Activated CD4-positive, alpha-beta T cell treated with anti-CD3 and anti-CD28 coated beads, Interleukin-2, amount 10 ng/mL, durations not matched to agents 7 days and 5 days (primary cell): ENCODE measurements at regions not wholly inside any gene's neighbourhood (a gene's known extent, or its start where the extent isn't known, plus 50 kb on each side); places are given as distances from the start of the nearest gene placed in this dataset.
"Not testable (repeated sequence)": the region's sequence is repeated elsewhere in the genome, so short reads cannot be mapped to it uniquely, and the experiment has no call there.

ENCODE experiments used
- CTCF ChIA-PET: fragments of 350-600 bp; sonication (Branson Sonifier 250); formaldehyde crosslinking; loops from one replicate; lab custom pipeline; 2021; ENCODE audit warnings: antibody characterized with exemption; lab: Charles Lee
- POLR2A ChIA-PET: fragments of 350-600 bp; sonication (Branson Sonifier 250); formaldehyde crosslinking; loops from one replicate; lab custom pipeline; 2021; ENCODE audit warnings: antibody characterized with exemption; lab: Charles Lee
- DNase-seq: peaks from one replicate; pipeline ENCODE4 v3.0.0-alpha.2; 2020
- H3K27ac Mint-ChIP-seq: one replicate; pipeline ENCODE4 v1.8.0; 2021; ENCODE audit warnings: mild to moderate bottlenecking, moderate library complexity, mixed read lengths
- H3K27me3 Mint-ChIP-seq: one replicate; pipeline ENCODE4 v1.8.0; 2021; ENCODE audit warnings: mixed read lengths
- H3K36me3 Mint-ChIP-seq: one replicate; pipeline ENCODE4 v1.8.0; 2021; ENCODE audit warnings: low read depth, mixed read lengths
- H3K4me1 Mint-ChIP-seq: one replicate; pipeline ENCODE4 v1.8.0; 2021; ENCODE audit warnings: mixed read lengths
- H3K4me3 Mint-ChIP-seq: one replicate; pipeline ENCODE4 v1.8.0; 2021; ENCODE audit warnings: mild to moderate bottlenecking, moderate library complexity, mixed read lengths
- H3K9me3 Mint-ChIP-seq: one replicate; pipeline ENCODE4 v1.8.0; 2021; ENCODE audit warnings: mixed read lengths

DNA sequence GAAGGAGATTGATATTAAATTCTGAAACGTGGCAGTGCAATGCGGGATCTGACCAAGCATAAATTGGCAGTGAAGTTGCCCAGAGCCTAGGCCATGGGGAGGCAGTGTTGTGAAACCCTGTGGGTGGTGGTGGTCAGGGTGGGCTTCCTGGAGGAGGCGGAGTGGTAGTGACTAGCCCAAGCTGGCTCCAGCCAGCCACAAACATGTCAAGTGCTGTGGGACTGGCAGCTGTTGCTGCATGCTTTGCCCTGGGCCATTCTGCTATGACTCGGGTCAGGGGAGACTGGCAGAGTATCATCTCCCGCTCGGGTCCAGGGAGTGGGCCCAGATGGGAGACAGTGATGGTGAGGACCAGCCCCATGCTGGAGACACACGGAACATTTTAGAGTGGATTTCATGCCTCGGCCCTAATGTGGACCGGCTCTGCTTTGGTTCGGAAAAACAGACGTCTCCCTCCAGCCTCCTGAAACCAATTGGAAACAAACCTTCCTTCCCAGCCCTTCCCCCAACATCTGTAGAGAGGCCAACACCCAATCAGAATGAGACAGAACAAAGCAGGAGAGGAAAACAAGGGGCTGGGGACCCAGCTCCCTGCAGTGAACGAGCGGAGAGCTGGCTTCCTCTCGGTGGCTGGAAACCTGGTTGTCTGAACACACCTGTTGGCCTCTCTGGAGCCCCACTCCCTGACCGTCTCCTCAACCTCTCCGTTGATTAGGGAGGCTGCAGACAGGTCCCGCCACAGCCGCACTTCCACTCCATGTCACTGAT lies 58.2 kb downstream of the TMEM270 start:
- Mint-ChIP-seq H3K4me3 (no peak overlapping the region), H3K36me3 (no peaks in the 10 kb centered on the region), H3K27ac (no peak overlapping the region), H3K27me3 (peaks cover 2% of the 10 kb centered on the region), H3K4me1 (no peaks in the 10 kb centered on the region), H3K9me3 (no peaks in the 10 kb centered on the region)
- ChIA-PET POLR2A (no interaction called here), CTCF (no interaction called here)
- no peak for DNase-seq

- no peak overlapping the region for H3K27ac Mint-ChIP-seq
- ChIA-PET CTCF (no interaction called here), POLR2A (no interaction called here)
- no peaks in the 10 kb centered on the region for H3K36me3 Mint-ChIP-seq
- H3K27me3 Mint-ChIP-seq: peaks cover 7% of the 10 kb centered on the region
- H3K4me1 Mint-ChIP-seq: no peaks in the 10 kb centered on the region
- H3K4me3 Mint-ChIP-seq: no peak overlapping the region
- H3K9me3 Mint-ChIP-seq: no peaks in the 10 kb centered on the region
- no peak for DNase-seq
Measured at GRCh38 chr7:73919694-73920375, 58.9 kb downstream of the TMEM270 start.

DNA sequence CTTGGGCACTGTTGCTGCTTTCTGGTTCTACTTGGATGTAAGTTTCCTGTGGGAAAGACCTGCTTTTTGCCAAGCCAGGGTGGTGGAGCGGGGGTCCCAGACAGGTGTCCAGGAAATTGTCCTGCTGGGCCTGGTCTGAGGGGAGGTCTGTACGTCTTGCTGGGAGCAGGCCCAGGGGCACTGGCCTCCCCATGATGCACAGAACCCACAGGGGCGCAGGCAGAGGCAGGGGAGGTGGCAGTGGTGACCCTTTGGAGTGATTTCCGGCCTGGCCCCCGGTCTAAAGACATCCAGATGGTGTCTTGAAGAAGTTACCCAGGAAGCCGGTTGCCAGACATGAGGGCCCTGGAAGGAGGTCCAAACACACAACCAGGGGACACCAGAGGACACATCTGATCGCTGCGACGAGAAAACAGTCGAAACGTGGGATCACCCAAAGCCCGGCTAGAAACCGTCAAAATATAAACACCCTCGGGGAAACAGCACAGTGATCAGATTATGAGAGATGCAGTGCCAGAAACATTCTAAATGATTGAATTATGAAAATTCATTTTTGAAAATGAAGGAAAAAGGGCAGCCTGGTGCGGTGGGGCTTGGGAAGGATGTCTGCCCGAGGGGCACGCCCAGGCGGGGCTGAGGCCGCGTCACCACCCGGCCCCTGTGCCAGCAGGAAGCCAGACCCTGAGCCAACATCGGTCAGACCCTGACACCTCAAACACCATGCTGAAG lies 59.6 kb downstream of the TMEM270 start:
- CTCF ChIA-PET: no interaction called here
- H3K4me1 Mint-ChIP-seq: no peaks in the 10 kb centered on the region
- H3K27me3 Mint-ChIP-seq: peaks cover 5% of the 10 kb centered on the region
- no peaks in the 10 kb centered on the region for H3K36me3 Mint-ChIP-seq
- POLR2A ChIA-PET: no interaction called here
- no peak overlapping the region for H3K27ac Mint-ChIP-seq
- H3K9me3 Mint-ChIP-seq: no peaks in the 10 kb centered on the region
- H3K4me3 Mint-ChIP-seq: no peak overlapping the region
- no peak for DNase-seq

DNA sequence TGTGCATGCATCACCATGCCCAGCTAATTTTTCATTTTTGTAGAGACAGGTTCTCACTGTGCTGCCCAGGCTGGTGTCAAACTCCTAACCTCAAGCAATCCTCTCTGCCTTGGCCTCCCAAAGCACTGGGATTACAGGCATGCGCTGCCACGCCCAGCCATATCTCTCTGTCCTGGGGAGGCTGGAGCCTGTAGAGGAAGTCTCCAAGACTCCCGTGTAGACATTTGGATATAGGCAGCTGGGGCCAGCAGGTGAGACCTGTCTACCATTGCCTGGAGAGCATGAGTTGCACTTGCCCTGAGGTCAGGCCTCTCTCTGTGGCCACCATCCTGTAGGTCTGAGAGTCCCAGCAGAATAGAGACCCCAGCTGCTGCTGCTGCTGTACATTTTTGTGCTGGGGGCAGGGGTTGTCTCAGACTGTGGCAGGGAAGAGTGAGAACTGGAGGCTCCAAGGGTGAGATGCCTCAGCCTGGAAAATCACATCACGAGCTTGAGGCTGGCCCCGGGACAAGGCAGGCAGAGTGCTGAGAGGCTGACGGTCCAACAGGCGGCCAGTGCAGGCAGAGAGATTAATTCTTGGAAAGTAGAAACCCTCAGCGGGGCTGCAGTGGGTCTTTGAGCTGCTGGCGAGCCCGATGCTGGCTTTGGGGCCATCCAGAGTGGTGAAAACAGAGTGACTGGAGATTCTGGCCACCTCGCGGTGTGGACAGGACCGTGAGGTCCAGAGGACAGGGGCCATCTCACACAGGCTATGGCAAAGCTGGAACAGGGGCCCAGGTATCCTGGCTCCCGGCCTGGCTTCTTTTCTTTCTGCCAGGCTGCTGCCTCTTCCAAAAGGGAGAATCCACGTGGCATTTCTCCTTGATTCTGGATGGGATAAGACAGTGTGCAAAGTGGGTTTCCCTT lies 60.9 kb downstream of the TMEM270 start:
- ChIA-PET CTCF (interaction anchor here (0.6 to 0.7 kb wide), 2 partner anchors 114 to 132 kb away, joined by 4 to 5 read pairs; no protein-coding TSS in a partner anchor), POLR2A (no interaction called here)
- H3K36me3 Mint-ChIP-seq: no peaks in the 10 kb centered on the region
- no peaks in the 10 kb centered on the region for H3K4me1 Mint-ChIP-seq
- H3K9me3 Mint-ChIP-seq: no peaks in the 10 kb centered on the region
- H3K27ac Mint-ChIP-seq: no peak overlapping the region
- DNase-seq: no peak
- H3K4me3 Mint-ChIP-seq: no peak overlapping the region
- peaks cover 10% of the 10 kb centered on the region for H3K27me3 Mint-ChIP-seq

- CTCF ChIA-PET: interaction anchor here (0.5 kb wide), 1 partner anchor 40 kb away, joined by 3 read pairs; no protein-coding TSS in a partner anchor
- not testable (repeated sequence) for H3K9me3 Mint-ChIP-seq
Measured at GRCh38 chr7:73928644-73929043, 67.7 kb downstream of the TMEM270 start.

DNA sequence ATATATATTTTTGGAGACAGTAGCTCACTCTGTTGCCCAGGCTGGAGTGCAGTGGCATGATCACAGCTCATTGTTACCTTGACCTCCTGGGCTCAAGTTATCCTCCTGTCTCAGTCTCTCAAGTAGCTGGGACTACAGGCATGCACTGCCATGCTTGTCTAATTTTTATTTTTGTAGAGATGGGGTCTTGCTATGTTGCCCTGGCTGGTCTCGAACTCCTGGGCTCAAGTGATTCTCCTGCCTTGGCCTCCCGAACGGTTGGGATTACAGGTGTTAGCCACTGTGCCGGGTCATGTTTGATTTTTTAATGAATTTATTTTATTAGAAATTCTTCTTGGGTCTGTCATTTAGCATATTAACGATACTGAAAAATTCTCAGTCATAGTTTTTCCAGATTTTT lies 70.5 kb downstream of the TMEM270 start:
- CTCF ChIA-PET: interaction anchor here (0.7 kb wide), 1 partner anchor 567 kb away, joined by 3 read pairs; no protein-coding TSS in a partner anchor
- Mint-ChIP-seq H3K27me3 (peaks cover 11% of the 10 kb centered on the region), H3K9me3 (no peaks in the 10 kb centered on the region), H3K36me3 (no peaks in the 10 kb centered on the region), H3K27ac (no peak overlapping the region), H3K4me3 (no peak overlapping the region), H3K4me1 (no peaks in the 10 kb centered on the region)
- POLR2A ChIA-PET: no interaction called here
- DNase-seq: no peak

More at GRCh38 chr7:73928644-73929043, 67.7 kb downstream of the TMEM270 start:
- H3K27ac Mint-ChIP-seq, H3K36me3 Mint-ChIP-seq, DNase-seq, POLR2A ChIA-PET, H3K4me1 Mint-ChIP-seq, H3K4me3 Mint-ChIP-seq: not testable (repeated sequence)
- peaks cover 19% of the 10 kb centered on the region for H3K27me3 Mint-ChIP-seq

- Mint-ChIP-seq H3K36me3 (no peaks in the 10 kb centered on the region), H3K4me3 (no peak overlapping the region), H3K27ac (no peak overlapping the region), H3K4me1 (no peaks in the 10 kb centered on the region), H3K9me3 (no peaks in the 10 kb centered on the region), H3K27me3 (peaks cover 10% of the 10 kb centered on the region)
- ChIA-PET CTCF (no interaction called here), POLR2A (no interaction called here)
- DNase-seq: no peak
Measured at GRCh38 chr7:73932364-73932763, 71.4 kb downstream of the TMEM270 start.

- no peaks in the 10 kb centered on the region for H3K36me3 Mint-ChIP-seq
- CTCF ChIA-PET: interaction anchor here (0.5 kb wide), 1 partner anchor 277 kb away, joined by 3 read pairs; the partner anchor contains the start of gene LAT2
- H3K4me3 Mint-ChIP-seq: no peak overlapping the region
- POLR2A ChIA-PET: no interaction called here
- H3K27ac Mint-ChIP-seq: no peak overlapping the region
- no peaks in the 10 kb centered on the region for H3K9me3 Mint-ChIP-seq
- no peak for DNase-seq
- no peaks in the 10 kb centered on the region for H3K4me1 Mint-ChIP-seq
- H3K27me3 Mint-ChIP-seq: peaks cover 7% of the 10 kb centered on the region
Measured at GRCh38 chr7:73933091-73933490, 72.1 kb downstream of the TMEM270 start.

DNA sequence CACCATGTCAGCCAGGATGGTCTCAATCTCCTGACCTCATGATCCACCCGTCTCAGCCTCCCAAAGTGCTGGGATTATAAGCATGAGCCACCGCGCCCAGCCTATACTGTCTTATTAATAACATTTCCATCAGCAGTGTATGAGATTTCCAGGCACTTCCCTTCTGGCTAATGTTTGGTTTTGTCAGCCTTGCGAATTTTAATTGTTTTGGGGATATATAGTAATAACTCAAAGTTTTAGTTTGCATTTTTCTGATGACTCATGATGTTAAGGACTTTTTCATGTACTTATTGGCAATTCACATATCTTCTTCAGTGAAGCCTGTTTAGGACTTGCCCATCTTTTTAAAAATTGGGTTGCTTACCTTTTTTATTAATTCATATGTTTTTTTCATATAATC lies 76.0 kb downstream of the TMEM270 start:
- Mint-ChIP-seq H3K36me3 (no peaks in the 10 kb centered on the region), H3K4me1 (no peaks in the 10 kb centered on the region), H3K9me3 (peaks cover 5% of the 10 kb centered on the region), H3K4me3 (no peak overlapping the region), H3K27ac (no peak overlapping the region), H3K27me3 (peaks cover 10% of the 10 kb centered on the region)
- ChIA-PET CTCF (no interaction called here), POLR2A (no interaction called here)
- DNase-seq: no peak

- POLR2A ChIA-PET: interaction anchor here (0.6 kb wide), 1 partner anchor 101 kb away, joined by 3 read pairs; no protein-coding TSS in a partner anchor
- CTCF ChIA-PET: interaction anchor here (0.6 kb wide), 1 partner anchor 467 kb away, joined by 3 read pairs; no protein-coding TSS in a partner anchor
- H3K4me3 Mint-ChIP-seq, H3K9me3 Mint-ChIP-seq, H3K27ac Mint-ChIP-seq, H3K36me3 Mint-ChIP-seq, H3K4me1 Mint-ChIP-seq, DNase-seq, H3K27me3 Mint-ChIP-seq: not testable (repeated sequence)
Measured at GRCh38 chr7:73937650-73938049, 76.7 kb downstream of the TMEM270 start.

GRCh38 chr7:73939528-73939927 lies 78.6 kb downstream of the TMEM270 start:
- Mint-ChIP-seq H3K27me3 (peaks cover 8% of the 10 kb centered on the region), H3K27ac (no peak overlapping the region), H3K9me3 (peaks cover 5% of the 10 kb centered on the region), H3K4me3 (no peak overlapping the region), H3K36me3 (no peaks in the 10 kb centered on the region), H3K4me1 (no peaks in the 10 kb centered on the region)
- ChIA-PET POLR2A (no interaction called here), CTCF (interaction anchor here (0.7 kb wide), 1 partner anchor 17 kb away, joined by 3 read pairs; no protein-coding TSS in a partner anchor)
- DNase-seq: no peak

DNA sequence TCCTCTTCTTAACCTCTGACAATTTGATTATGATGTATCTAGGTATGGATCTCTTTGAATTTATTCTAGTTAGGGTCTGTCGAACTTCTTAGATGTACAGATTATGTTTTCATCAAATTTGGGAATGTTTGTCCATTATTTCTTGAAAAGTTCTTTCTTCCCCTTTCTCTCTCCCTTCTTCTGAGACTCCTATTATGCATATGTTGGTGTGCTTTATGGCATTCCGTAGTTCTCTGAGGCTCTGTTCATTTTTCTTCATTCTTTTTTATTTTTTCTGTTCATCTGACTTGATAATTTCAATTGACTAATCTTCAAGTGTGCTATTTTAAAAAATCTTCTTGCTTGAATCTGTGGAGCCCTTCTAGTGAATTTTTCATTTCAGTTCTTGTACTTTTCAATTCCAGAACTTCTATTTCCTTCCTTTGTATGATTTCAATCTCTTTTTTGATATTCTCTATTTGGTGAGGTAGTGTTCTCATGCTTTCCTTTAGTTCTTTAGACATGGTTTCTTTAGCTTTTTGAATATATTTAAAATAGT lies 79.8 kb downstream of the TMEM270 start:
- no peak for DNase-seq
- Mint-ChIP-seq H3K9me3 (peaks cover 10% of the 10 kb centered on the region), H3K27ac (no peak overlapping the region), H3K4me1 (no peaks in the 10 kb centered on the region), H3K36me3 (no peaks in the 10 kb centered on the region), H3K27me3 (peaks cover 8% of the 10 kb centered on the region), H3K4me3 (no peak overlapping the region)
- ChIA-PET CTCF (no interaction called here), POLR2A (no interaction called here)
